CD4-positive, alpha-beta T cell (primary cell): ENCODE measurements at regions not wholly inside any gene's neighbourhood (a gene's known extent, or its start where the extent isn't known, plus 50 kb on each side); places are given as distances from the start of the nearest gene placed in this dataset.

Source experiments
- ATAC-seq: fragments of 200-7000 bp; cut with Tn5 transposase; one replicate; pipeline ENCODE4 v1.10.0; 2022; ENCODE audit warnings: mild to moderate bottlenecking; ENCODE audit not compliant: poor library complexity
- CTCF ChIA-PET: fragments of 350-600 bp; sonication (Branson Sonifier 250); formaldehyde crosslinking; loops from one replicate; lab custom pipeline; 2021; ENCODE audit warnings: antibody characterized with exemption, inconsistent platforms; lab: Charles Lee
- POLR2A ChIA-PET: fragments of 350-600 bp; sonication (Branson Sonifier 250); formaldehyde crosslinking; loops from one replicate; lab custom pipeline; 2021; ENCODE audit warnings: antibody characterized with exemption, inconsistent platforms; lab: Charles Lee
- DNase-seq, 14 experiments: peaks; one replicate each; pipeline ENCODE4 v3.0.0-alpha.2; 2013 to 2020; ENCODE audit warnings: mixed read lengths in 2 of 14
- H3K27ac ChIP-seq, 2 donors: one replicate each; pipeline versions ENCODE4 v1.5.1 to v1.7.0; 2013; ENCODE audit warnings: low read length in 2 of 2, low read depth in 1 of 2, mild to moderate bottlenecking in 1 of 2
- H3K27me3 ChIP-seq, 2 experiments: 1 replicate in 1 of 2; 2 replicates in 1 of 2; pipeline versions ENCODE4 v1.6.1 to v1.7.0; 2013; ENCODE audit warnings: low read length in 2 of 2, control low read depth in 1 of 2, mild to moderate bottlenecking in 1 of 2, moderate library complexity in 1 of 2; ENCODE audit not compliant: insufficient read depth in 2 of 2, control insufficient read depth in 1 of 2
- H3K36me3 ChIP-seq: one replicate; pipeline ENCODE4 v1.6.1; 2013; ENCODE audit warnings: low read length, control low read depth; ENCODE audit not compliant: insufficient read depth
- H3K4me1 ChIP-seq: one replicate; pipeline ENCODE4 v1.6.1; 2013; ENCODE audit warnings: low read length, control low read depth; ENCODE audit not compliant: insufficient read depth
- H3K4me3 ChIP-seq: one replicate; pipeline ENCODE4 v1.5.1; 2013; ENCODE audit warnings: mild to moderate bottlenecking, low read length, moderate library complexity
- H3K9me3 ChIP-seq, 2 experiments: 1 replicate in 1 of 2; 2 replicates in 1 of 2; pipeline versions ENCODE4 v1.6.1 to v1.7.0; 2013; ENCODE audit warnings: low read length in 2 of 2, mild to moderate bottlenecking in 2 of 2, control low read depth in 1 of 2, moderate library complexity in 1 of 2; ENCODE audit not compliant: control insufficient read depth in 1 of 2, insufficient read depth in 1 of 2
- H3K27ac Mint-ChIP-seq: one replicate; pipeline ENCODE4 v1.8.0; 2020; ENCODE audit warnings: mixed read lengths
- H3K27me3 Mint-ChIP-seq: one replicate; pipeline ENCODE4 v1.8.0; 2021; ENCODE audit warnings: mixed read lengths
- H3K36me3 Mint-ChIP-seq: one replicate; pipeline ENCODE4 v1.8.0; 2021; ENCODE audit warnings: low read depth, mixed read lengths
- H3K4me1 Mint-ChIP-seq: one replicate; pipeline ENCODE4 v1.8.0; 2021; ENCODE audit warnings: low read depth, mixed read lengths
- H3K4me3 Mint-ChIP-seq: one replicate; pipeline ENCODE4 v1.8.0; 2020; ENCODE audit warnings: mild to moderate bottlenecking, mixed read lengths
- H3K9me3 Mint-ChIP-seq: one replicate; pipeline ENCODE4 v1.8.0; 2020; ENCODE audit warnings: mixed read lengths
- CTCF ChIP-seq: fragments of 200-600 bp; IDR thresholded peaks from one replicate; pipeline ENCODE4 v1.8.0; 2022; ENCODE audit warnings: antibody characterized with exemption, mild to moderate bottlenecking
- intact Hi-C, 2 experiments: fragments of 100-400 bp; cut with DNase I in 1 of 2; cut with micrococcal nuclease in 1 of 2; formaldehyde crosslinking; loops; one replicate each; pipeline versions ENCODE4 v1.15.1 to v1.9.0; 2023 to 2025; cut with DNase I, micrococcal nuclease

- Mint-ChIP-seq H3K36me3 (no peaks in the 10 kb centered on the region), H3K27me3 (no peaks in the 10 kb centered on the region), H3K4me1 (no peaks in the 10 kb centered on the region), H3K9me3 (peaks cover 2% of the 10 kb centered on the region), H3K27ac (no peak overlapping the region), H3K4me3 (no peak overlapping the region)
- CTCF ChIA-PET = no interaction called here
- Histone ChIP-seq H3K4me3 (no peak overlapping the region), H3K27me3 (no peaks in the 10 kb centered on the region), H3K27ac (no peak overlapping the region), H3K4me1 (no peaks in the 10 kb centered on the region), H3K36me3 (no peaks in the 10 kb centered on the region), H3K9me3 (peaks cover 0 to 3% of the 10 kb centered on the region in 2 experiments)
- intact Hi-C loops = no loop called here
- no peak for TF ChIP-seq CTCF
- ATAC-seq (no peak), DNase-seq (no peak)
- POLR2A ChIA-PET = no interaction called here
Observed at GRCh38 chr4:170875868-170876267, 786.1 kb upstream of the AADAT start.

GRCh38 chr4:170872794-170873193, 783.0 kb upstream of the AADAT start:
- Mint-ChIP-seq H3K27me3 (no peaks in the 10 kb centered on the region), H3K4me3 (no peak overlapping the region), H3K27ac (no peak overlapping the region), H3K4me1 (no peaks in the 10 kb centered on the region), H3K9me3 (peaks cover 8% of the 10 kb centered on the region), H3K36me3 (no peaks in the 10 kb centered on the region)
- no peak overlapping the region for H3K4me3 ChIP-seq
- no peaks in the 10 kb centered on the region for H3K36me3 ChIP-seq
- H3K27ac ChIP-seq = no peak overlapping the region
- no peaks in the 10 kb centered on the region for H3K27me3 ChIP-seq
- intact Hi-C loops = no loop called here
- H3K9me3 ChIP-seq = no peaks in the 10 kb centered on the region
- H3K4me1 ChIP-seq = no peaks in the 10 kb centered on the region
- DNase-seq = no peak
- ChIA-PET CTCF (no interaction called here), POLR2A (no interaction called here)
- TF ChIP-seq CTCF = no peak
- ATAC-seq = no peak

GRCh38 chr4:170868170-170868569, 778.4 kb upstream of the AADAT start:
- intact Hi-C loops = no loop called here
- DNase-seq (no peak), ATAC-seq (no peak)
- Histone ChIP-seq H3K36me3 (no peaks in the 10 kb centered on the region), H3K9me3 (no peaks in the 10 kb centered on the region), H3K4me1 (no peaks in the 10 kb centered on the region), H3K4me3 (no peak overlapping the region), H3K27me3 (no peaks in the 10 kb centered on the region), H3K27ac (no peak overlapping the region)
- ChIA-PET CTCF (no interaction called here), POLR2A (no interaction called here)
- H3K27ac Mint-ChIP-seq = no peak overlapping the region
- H3K27me3 Mint-ChIP-seq = no peaks in the 10 kb centered on the region
- H3K4me1 Mint-ChIP-seq = no peaks in the 10 kb centered on the region
- H3K36me3 Mint-ChIP-seq = no peaks in the 10 kb centered on the region
- TF ChIP-seq CTCF = no peak
- peaks cover 8% of the 10 kb centered on the region for H3K9me3 Mint-ChIP-seq
- H3K4me3 Mint-ChIP-seq = no peak overlapping the region
